ENCODE measurements at regions not wholly inside any gene's neighbourhood (a gene's known extent, or its start where the extent isn't known, plus 50 kb on each side); places are given as distances from the start of the nearest gene placed in this dataset.
"Not testable (repeated sequence)": the region's sequence is repeated elsewhere in the genome, so short reads cannot be mapped to it uniquely, and the experiment has no call there.

DNA sequence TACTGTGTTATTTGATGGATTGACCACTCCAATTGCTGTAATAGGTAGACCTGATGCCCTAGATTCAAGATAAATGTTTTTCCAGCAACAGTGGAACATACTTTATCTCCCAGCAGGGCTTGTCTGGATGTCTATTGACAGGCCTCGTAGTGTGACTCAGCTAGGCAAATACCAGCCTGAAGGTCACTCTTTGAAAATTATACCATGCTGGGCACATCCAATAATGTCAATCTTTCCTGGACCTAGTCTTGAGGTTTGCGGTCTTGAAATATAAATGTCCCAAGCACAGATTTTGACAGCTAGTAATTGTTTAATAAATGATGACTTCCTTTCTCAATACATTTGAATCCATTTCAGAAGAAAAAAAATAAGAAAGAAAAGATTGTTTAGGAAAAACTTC, 1138.0 kb upstream of the TMPRSS15 start:
- TF ChIP-seq, protein P1, sequence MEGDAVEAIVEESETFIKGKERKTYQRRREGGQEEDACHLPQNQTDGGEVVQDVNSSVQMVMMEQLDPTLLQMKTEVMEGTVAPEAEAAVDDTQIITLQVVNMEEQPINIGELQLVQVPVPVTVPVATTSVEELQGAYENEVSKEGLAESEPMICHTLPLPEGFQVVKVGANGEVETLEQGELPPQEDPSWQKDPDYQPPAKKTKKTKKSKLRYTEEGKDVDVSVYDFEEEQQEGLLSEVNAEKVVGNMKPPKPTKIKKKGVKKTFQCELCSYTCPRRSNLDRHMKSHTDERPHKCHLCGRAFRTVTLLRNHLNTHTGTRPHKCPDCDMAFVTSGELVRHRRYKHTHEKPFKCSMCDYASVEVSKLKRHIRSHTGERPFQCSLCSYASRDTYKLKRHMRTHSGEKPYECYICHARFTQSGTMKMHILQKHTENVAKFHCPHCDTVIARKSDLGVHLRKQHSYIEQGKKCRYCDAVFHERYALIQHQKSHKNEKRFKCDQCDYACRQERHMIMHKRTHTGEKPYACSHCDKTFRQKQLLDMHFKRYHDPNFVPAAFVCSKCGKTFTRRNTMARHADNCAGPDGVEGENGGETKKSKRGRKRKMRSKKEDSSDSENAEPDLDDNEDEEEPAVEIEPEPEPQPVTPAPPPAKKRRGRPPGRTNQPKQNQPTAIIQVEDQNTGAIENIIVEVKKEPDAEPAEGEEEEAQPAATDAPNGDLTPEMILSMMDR (IDR thresholded peaks at IDR 0.05 in 4 of 5, conservative IDR thresholded peaks at IDR 0.05 in 1 of 5): no peak
- TF ChIP-seq POLR2A (IDR thresholded peaks at IDR 0.05): no peak
- Histone ChIP-seq H3K4me3 (no peak overlapping the region), H3K4me1 (no peaks in the 10 kb centered on the region), H3K9me3 (no peaks in the 10 kb centered on the region), H3K36me3 (no peaks in the 10 kb centered on the region), H3K27ac (no peak overlapping the region), H3K27me3 (no peaks in the 10 kb centered on the region)
- in situ Hi-C loops (cut with MboI; ENCODE audit: low sequenced_read_pairs in 4 of 4) (no loop called here), intact Hi-C loops (cut with DNase I; ENCODE audit: low total_unique reads) (no loop called here)
- no peak for ATAC-seq
- no peak for DNase-seq

DNA sequence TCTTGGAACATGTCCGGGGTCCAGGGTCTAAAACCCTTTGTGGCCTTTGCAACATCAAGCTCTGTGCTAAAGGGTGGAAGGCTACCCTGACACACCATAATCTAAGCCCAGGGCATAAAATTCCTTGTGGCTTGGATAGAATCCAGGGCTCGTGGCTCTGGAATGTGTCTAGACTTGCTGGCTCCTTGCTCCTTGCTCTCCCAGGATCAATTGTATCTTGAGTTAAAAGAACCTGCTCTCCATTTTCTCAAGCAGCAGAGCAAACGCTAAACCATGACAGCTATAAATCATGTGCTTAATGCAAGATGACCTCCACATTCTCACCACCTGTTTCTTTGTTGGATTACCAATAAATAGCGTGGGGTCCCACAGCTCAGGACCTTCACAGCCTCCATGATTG, 1140.9 kb upstream of the TMPRSS15 start:
- in situ Hi-C loops (cut with MboI; ENCODE audit: low sequenced_read_pairs in 4 of 4); H3K4me1 ChIP-seq; H3K4me3 ChIP-seq; DNase-seq; H3K27ac ChIP-seq; H3K27me3 ChIP-seq; H3K36me3 ChIP-seq; H3K9me3 ChIP-seq; ATAC-seq; intact Hi-C loops (cut with DNase I; ENCODE audit: low total_unique reads): not testable (repeated sequence)

DNA sequence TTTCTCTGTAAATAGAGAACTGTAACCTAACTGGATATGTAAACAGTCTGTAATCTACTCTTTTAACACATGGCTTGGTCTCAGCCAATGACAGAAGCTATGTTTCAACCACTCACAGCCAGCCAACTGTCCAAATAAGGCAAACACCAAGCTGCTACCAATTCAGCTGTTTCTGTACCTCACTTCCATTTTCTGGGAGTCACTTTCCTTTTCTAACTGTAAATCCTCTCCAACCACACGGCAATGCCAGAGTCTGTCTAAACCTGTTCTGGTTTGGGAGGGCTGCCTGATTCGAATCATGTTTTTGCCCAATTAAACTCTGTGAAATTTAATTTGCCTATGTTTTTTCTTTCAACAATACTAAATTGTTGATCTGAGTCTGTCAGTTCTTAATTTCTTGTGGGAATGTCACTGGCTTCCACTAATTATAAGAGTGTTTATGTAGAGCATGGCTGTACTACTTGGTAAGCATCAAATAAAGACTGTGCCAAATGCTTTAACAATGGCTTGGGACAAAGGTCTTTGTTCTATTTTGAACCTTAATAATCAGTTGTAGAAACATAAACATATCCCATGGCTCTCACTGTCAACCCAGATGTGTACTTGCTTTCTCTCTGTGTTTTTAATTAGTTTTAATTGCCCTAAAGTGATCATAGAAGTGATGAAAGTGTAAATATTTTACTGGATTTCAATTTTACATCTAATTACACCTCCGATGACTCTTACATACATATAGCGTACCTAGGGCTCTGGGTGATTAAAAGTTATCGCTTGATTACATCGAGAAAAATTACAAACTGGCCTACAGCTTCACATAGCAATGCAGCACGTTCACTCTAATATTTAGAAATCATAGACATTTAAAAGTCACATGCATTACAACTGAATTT, 1144.6 kb upstream of the TMPRSS15 start:
- DNase-seq (no peak), ATAC-seq (no peak)
- in situ Hi-C loops (cut with MboI; ENCODE audit: low sequenced_read_pairs in 4 of 4): no loop called here
- H3K4me3 ChIP-seq: no peak overlapping the region
- intact Hi-C loops (cut with DNase I; ENCODE audit: low total_unique reads): no loop called here
- no peaks in the 10 kb centered on the region for H3K27me3 ChIP-seq
- no peak overlapping the region for H3K27ac ChIP-seq
- H3K4me1 ChIP-seq: no peaks in the 10 kb centered on the region
- TF ChIP-seq POLR2A (IDR thresholded peaks at IDR 0.05): no peak
- TF ChIP-seq, protein P1 (IDR thresholded peaks at IDR 0.05 in 4 of 5, conservative IDR thresholded peaks at IDR 0.05 in 1 of 5): no peak
- no peaks in the 10 kb centered on the region for H3K9me3 ChIP-seq
- H3K36me3 ChIP-seq: no peaks in the 10 kb centered on the region

DNA sequence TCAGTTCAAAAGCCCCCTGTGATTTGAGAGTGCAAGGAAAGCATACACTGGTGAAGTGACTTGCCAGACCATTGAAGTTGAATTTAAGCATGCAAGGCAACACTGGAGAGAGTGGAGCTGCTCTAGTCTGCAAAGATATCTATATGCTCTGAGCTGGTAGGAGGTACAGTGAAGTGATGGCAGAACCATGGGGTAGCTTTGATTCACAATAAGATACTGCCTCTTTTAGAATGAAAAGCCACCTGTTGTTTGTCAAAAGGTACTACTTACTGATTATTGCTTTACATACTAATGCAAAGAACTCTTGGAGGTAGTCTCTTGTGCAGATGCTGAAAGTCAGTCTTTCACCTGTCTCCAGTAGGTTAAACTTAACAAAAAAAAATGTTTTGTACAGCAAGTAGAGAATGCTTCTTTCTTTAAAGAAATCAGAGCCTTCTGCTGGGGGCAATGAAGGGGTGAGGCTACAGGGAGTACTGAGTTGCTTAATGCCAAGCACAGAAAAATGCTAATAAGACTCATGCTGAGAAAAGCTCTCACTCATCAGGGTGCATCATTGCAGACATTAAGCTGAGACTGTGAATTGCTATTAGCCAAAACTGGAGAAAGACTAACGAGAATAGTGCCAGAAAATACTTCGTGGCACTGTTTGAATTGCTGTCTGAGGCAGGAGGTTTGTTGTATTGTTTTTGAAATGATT, 1150.5 kb upstream of the TMPRSS15 start:
- H3K9me3 ChIP-seq: no peaks in the 10 kb centered on the region
- H3K4me3 ChIP-seq: no peak overlapping the region
- no peaks in the 10 kb centered on the region for H3K36me3 ChIP-seq
- H3K4me1 ChIP-seq: no peaks in the 10 kb centered on the region
- H3K27ac ChIP-seq: no peak overlapping the region
- TF ChIP-seq, protein P1 (IDR thresholded peaks at IDR 0.05 in 4 of 5, conservative IDR thresholded peaks at IDR 0.05 in 1 of 5): no peak
- no peak for TF ChIP-seq POLR2A (IDR thresholded peaks at IDR 0.05)
- DNase-seq: no peak
- in situ Hi-C loops (cut with MboI; ENCODE audit: low sequenced_read_pairs in 4 of 4): no loop called here
- no peak for ATAC-seq
- H3K27me3 ChIP-seq: no peaks in the 10 kb centered on the region
- intact Hi-C loops (cut with DNase I; ENCODE audit: low total_unique reads): no loop called here

DNA sequence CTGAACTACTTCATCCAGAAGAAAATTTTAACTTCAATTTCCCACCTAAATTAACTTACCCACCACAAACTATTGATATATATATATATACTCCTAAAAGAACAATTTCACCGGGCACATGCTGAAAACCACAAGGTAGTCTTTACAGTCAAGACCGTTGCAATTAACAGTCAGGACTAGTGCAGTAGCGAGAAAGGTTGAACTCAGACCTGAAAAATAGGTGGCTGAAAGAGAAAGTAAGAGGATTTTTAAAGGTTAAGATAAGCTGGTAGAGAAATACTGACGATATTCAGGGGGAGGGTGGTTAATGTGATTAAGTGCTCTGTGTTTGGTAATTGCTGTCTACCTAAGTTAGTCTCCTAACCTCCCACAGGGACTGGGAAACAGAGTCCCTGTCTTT, 1153.5 kb upstream of the TMPRSS15 start:
- in situ Hi-C loops (cut with MboI; ENCODE audit: low sequenced_read_pairs in 4 of 4): no loop called here
- Histone ChIP-seq H3K27me3 (no peaks in the 10 kb centered on the region), H3K4me3 (no peak overlapping the region), H3K9me3 (no peaks in the 10 kb centered on the region), H3K4me1 (no peaks in the 10 kb centered on the region), H3K27ac (no peak overlapping the region), H3K36me3 (no peaks in the 10 kb centered on the region)
- ATAC-seq (no peak), DNase-seq (no peak)
- intact Hi-C loops (cut with DNase I; ENCODE audit: low total_unique reads): no loop called here
- TF ChIP-seq POLR2A (IDR thresholded peaks at IDR 0.05): no peak
- TF ChIP-seq, protein P1 (IDR thresholded peaks at IDR 0.05 in 4 of 5, conservative IDR thresholded peaks at IDR 0.05 in 1 of 5): no peak

Measured in gastrocnemius medialis (tissue), 4 donors.